OCI-LY1 (cell line): ENCODE measurements at regions not wholly inside any gene's neighbourhood (a gene's known extent, or its start where the extent isn't known, plus 50 kb on each side); places are given as distances from the start of the nearest gene placed in this dataset.

ENCODE experiments used
- H2AFZ ChIP-seq: fragments of 200-600 bp; sonication (generic), shearing (Covaris generic); 2 replicates; pipeline ENCODE4 v1.6.0; 2014; ENCODE audit warnings: antibody characterized with exemption, mild to moderate bottlenecking, low read length
- H3F3A ChIP-seq: fragments of 200-600 bp; sonication (generic), shearing (Covaris generic); 2 replicates; pipeline ENCODE4 v1.6.0; 2014; ENCODE audit warnings: mild to moderate bottlenecking, antibody characterized with exemption, low read length, moderate library complexity; ENCODE audit not compliant: insufficient read depth
- H3K27ac ChIP-seq: fragments of 200-600 bp; sonication (generic); 2 replicates; pipeline ENCODE4 v1.5.1; 2014; ENCODE audit warnings: low read length, mixed run types, mild to moderate bottlenecking, low read depth; ENCODE audit not compliant: poor library complexity, severe bottlenecking
- H3K27me3 ChIP-seq: fragments of 200-600 bp; sonication (generic); 2 replicates; pipeline ENCODE4 v1.6.0; 2014; ENCODE audit warnings: antibody characterized with exemption, mild to moderate bottlenecking, low read length, moderate library complexity; ENCODE audit not compliant: insufficient read depth
- H3K36me3 ChIP-seq: fragments of 200-600 bp; sonication (generic); 2 replicates; pipeline ENCODE4 v1.6.1; 2014; ENCODE audit warnings: mild to moderate bottlenecking, antibody characterized with exemption, low read length, moderate library complexity, mixed read lengths; ENCODE audit not compliant: insufficient read depth
- H3K4me1 ChIP-seq: fragments of 200-600 bp; sonication (generic); 2 replicates; pipeline ENCODE4 v1.5.1; 2014; ENCODE audit warnings: mild to moderate bottlenecking, low read length, moderate library complexity; ENCODE audit not compliant: insufficient read depth, severe bottlenecking
- H3K4me2 ChIP-seq: fragments of 200-600 bp; sonication (generic), shearing (Covaris generic); 2 replicates; pipeline ENCODE4 v1.6.1; 2014; ENCODE audit warnings: low read length
- H3K4me3 ChIP-seq: fragments of 200-600 bp; sonication (generic); 2 replicates; pipeline ENCODE4 v1.5.1; 2014; ENCODE audit warnings: low read length, low read depth, mild to moderate bottlenecking, mixed read lengths; ENCODE audit not compliant: poor library complexity, severe bottlenecking
- H3K79me2 ChIP-seq: fragments of 200-600 bp; shearing (Covaris generic); 2 replicates; pipeline ENCODE4 v1.6.1; 2016; ENCODE audit warnings: mixed run types, low read length, mixed read lengths; ENCODE audit not compliant: insufficient read depth
- H3K9ac ChIP-seq: fragments of 200-600 bp; sonication (generic), shearing (Covaris generic); 2 replicates; pipeline ENCODE4 v1.6.1; 2014; ENCODE audit warnings: mild to moderate bottlenecking, low read length, mixed read lengths
- H3K9me2 ChIP-seq: fragments of 200-600 bp; sonication (generic), shearing (Covaris generic); 2 replicates; pipeline ENCODE4 v1.6.1; 2014; ENCODE audit warnings: low read depth, mild to moderate bottlenecking, low read length, mixed read lengths
- H3K9me3 ChIP-seq: fragments of 200-600 bp; shearing (Covaris generic); 2 replicates; pipeline ENCODE4 v1.6.1; 2014; ENCODE audit warnings: low read length, mixed read lengths
- H4K20me1 ChIP-seq: fragments of 200-600 bp; sonication (generic), shearing (Covaris generic); 2 replicates; pipeline ENCODE4 v1.6.0; 2016; ENCODE audit warnings: mild to moderate bottlenecking, low read length; ENCODE audit not compliant: insufficient read depth
- CTCF ChIP-seq: fragments of 200-600 bp; sonication (generic), shearing (Covaris generic); IDR thresholded peaks from 2 replicates; pipeline ENCODE4 v1.5.1; 2017; ENCODE audit warnings: mild to moderate bottlenecking, antibody characterized with exemption, low read length, moderate library complexity, mixed read lengths
- EZH2 ChIP-seq: fragments of 200-600 bp; sonication (generic), shearing (Covaris generic); IDR thresholded peaks from 2 replicates; pipeline ENCODE4 v1.8.0; 2017; ENCODE audit warnings: borderline replicate concordance, mixed run types, mild to moderate bottlenecking, antibody characterized with exemption, low read length, moderate library complexity, mixed read lengths

GRCh38 chr1:229938551-229938950, 128.5 kb upstream of the GALNT2 start:
- no peaks in the 10 kb centered on the region for H3F3A ChIP-seq
- no peak overlapping the region for H3K27ac ChIP-seq
- H3K9me3 ChIP-seq: no peaks in the 10 kb centered on the region
- TF ChIP-seq EZH2 (no peak), CTCF (no peak)
- H3K9ac ChIP-seq: no peak overlapping the region
- H4K20me1 ChIP-seq: no peaks in the 10 kb centered on the region
- H3K36me3 ChIP-seq: no peaks in the 10 kb centered on the region
- no peaks in the 10 kb centered on the region for H3K79me2 ChIP-seq
- no peaks in the 10 kb centered on the region for H3K4me1 ChIP-seq
- H3K4me3 ChIP-seq: no peak overlapping the region
- H3K9me2 ChIP-seq: no peaks in the 10 kb centered on the region
- no peak overlapping the region for H3K4me2 ChIP-seq
- H2AFZ ChIP-seq: no peak overlapping the region
- peaks cover 6% of the 10 kb centered on the region; the same call in 1 of the 2 replicates for H3K27me3 ChIP-seq

- no peaks in the 10 kb centered on the region for H3K9me2 ChIP-seq
- no peak overlapping the region for H3K27ac ChIP-seq
- H3K9ac ChIP-seq: no peak overlapping the region
- H3K79me2 ChIP-seq: no peaks in the 10 kb centered on the region
- TF ChIP-seq CTCF (no peak), EZH2 (no peak)
- no peaks in the 10 kb centered on the region for H3F3A ChIP-seq
- no peaks in the 10 kb centered on the region for H3K4me1 ChIP-seq
- no peak overlapping the region for H3K4me3 ChIP-seq
- no peaks in the 10 kb centered on the region for H3K36me3 ChIP-seq
- H3K4me2 ChIP-seq: no peak overlapping the region
- no peaks in the 10 kb centered on the region for H4K20me1 ChIP-seq
- peaks cover 6% of the 10 kb centered on the region; the same call in 1 of the 2 replicates for H3K27me3 ChIP-seq
- H3K9me3 ChIP-seq: no peaks in the 10 kb centered on the region
- no peak overlapping the region for H2AFZ ChIP-seq
These were observed 126.4 kb upstream of the GALNT2 start for GRCh38 chr1:229940684-229941083.

- Histone ChIP-seq H3K4me3 (no peak overlapping the region), H2AFZ (no peak overlapping the region), H3K4me1 (no peaks in the 10 kb centered on the region), H3K27ac (no peak overlapping the region), H3K36me3 (no peaks in the 10 kb centered on the region), H3K27me3 (peaks cover 6% of the 10 kb centered on the region; the same call in 1 of the 2 replicates), H3K9me3 (no peaks in the 10 kb centered on the region), H3K9me2 (no peaks in the 10 kb centered on the region), H3K79me2 (no peaks in the 10 kb centered on the region), H3K9ac (no peak overlapping the region), H3K4me2 (no peak overlapping the region), H3F3A (no peaks in the 10 kb centered on the region), H4K20me1 (no peaks in the 10 kb centered on the region)
- TF ChIP-seq EZH2 (no peak), CTCF (no peak)
These were observed 125.9 kb upstream of the GALNT2 start for GRCh38 chr1:229941160-229941559.
